ENCODE measurements at regions not wholly inside any gene's neighbourhood (a gene's known extent, or its start where the extent isn't known, plus 50 kb on each side); places are given as distances from the start of the nearest gene placed in this dataset.

- TF ChIP-seq GATA3 (IDR thresholded peaks at IDR 0.05; ENCODE audit: low read depth, low read length) (no peak), GATA2 (IDR thresholded peaks at IDR 0.05; ENCODE audit: low read depth, low read length) (no peak)
These were observed 141.8 kb downstream of the C9orf50 start for GRCh38 chr9:129478961-129479630.

Data from SH-SY5Y (cell line).